ENCODE measurements at regions not wholly inside any gene's neighbourhood (a gene's known extent, or its start where the extent isn't known, plus 50 kb on each side); places are given as distances from the start of the nearest gene placed in this dataset.

DNA sequence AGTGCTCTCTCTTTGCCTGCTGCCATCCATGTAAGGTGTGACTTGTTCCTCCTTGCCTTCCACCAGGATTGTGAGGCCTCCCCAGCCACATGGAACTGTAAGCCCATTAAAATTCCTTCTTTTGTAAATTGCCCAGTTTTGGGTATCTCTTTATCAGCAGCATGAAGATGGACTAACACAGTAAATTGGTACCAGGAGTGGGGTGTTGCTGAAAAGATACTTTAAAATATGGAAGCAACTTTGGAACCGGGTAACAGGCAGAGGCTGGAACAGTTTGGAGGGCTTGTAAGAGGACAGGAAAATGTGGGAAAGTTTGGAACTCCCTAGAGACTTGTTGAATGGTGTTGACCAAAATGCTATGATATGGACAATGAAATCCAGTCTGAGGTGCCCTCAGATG lies 63.8 kb upstream of the PPP1R9A start:
- no peak for DNase-seq
- intact Hi-C loops (cut with DNase I): no loop called here
- H3K36me3 ChIP-seq: no peaks in the 10 kb centered on the region
- no peaks in the 10 kb centered on the region for H3K4me1 ChIP-seq (ENCODE audit: insufficient read depth)
- no peak overlapping the region for H3K27ac ChIP-seq
- TF ChIP-seq, protein P1, sequence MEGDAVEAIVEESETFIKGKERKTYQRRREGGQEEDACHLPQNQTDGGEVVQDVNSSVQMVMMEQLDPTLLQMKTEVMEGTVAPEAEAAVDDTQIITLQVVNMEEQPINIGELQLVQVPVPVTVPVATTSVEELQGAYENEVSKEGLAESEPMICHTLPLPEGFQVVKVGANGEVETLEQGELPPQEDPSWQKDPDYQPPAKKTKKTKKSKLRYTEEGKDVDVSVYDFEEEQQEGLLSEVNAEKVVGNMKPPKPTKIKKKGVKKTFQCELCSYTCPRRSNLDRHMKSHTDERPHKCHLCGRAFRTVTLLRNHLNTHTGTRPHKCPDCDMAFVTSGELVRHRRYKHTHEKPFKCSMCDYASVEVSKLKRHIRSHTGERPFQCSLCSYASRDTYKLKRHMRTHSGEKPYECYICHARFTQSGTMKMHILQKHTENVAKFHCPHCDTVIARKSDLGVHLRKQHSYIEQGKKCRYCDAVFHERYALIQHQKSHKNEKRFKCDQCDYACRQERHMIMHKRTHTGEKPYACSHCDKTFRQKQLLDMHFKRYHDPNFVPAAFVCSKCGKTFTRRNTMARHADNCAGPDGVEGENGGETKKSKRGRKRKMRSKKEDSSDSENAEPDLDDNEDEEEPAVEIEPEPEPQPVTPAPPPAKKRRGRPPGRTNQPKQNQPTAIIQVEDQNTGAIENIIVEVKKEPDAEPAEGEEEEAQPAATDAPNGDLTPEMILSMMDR (IDR thresholded peaks at IDR 0.05): no peak
- TF ChIP-seq EP300 (IDR thresholded peaks at IDR 0.05) (no peak), POLR2A (IDR thresholded peaks at IDR 0.05) (no peak)
- WGBS, 3 donors: 95 to 96% (median 95%) methylated on average over 1 of the region's 1 CpG
- peaks cover 0 to 7% of the 10 kb centered on the region in 2 donors for H3K9me3 ChIP-seq
- no peaks in the 10 kb centered on the region for H3K27me3 ChIP-seq
- H3K4me3 ChIP-seq: no peak overlapping the region

DNA sequence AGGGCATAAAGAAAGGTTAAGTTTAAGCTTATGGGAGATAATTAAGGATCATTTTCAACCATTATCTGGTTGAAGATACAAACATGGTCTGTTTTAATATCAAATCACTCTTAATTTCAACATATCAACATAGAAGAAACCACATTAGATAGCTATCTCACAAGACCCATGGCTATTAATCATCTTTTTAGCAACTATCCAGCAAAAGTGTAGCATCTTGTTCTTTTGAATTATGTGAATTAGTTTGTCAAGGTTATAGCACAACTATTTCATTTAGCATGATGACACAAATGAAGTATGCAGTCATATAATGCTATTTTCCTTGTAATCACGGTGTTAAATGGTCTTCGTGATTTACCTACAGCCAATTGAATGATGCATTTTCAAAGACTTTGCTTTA lies 58.9 kb upstream of the PPP1R9A start:
- Histone ChIP-seq H3K36me3 (no peaks in the 10 kb centered on the region), H3K27ac (no peak overlapping the region), H3K9me3 (peaks cover 0 to 4% of the 10 kb centered on the region in 2 donors), H3K4me3 (no peak overlapping the region), H3K4me1 (ENCODE audit: insufficient read depth) (no peaks in the 10 kb centered on the region), H3K27me3 (no peaks in the 10 kb centered on the region)
- no peak for DNase-seq
- no peak for TF ChIP-seq EP300 (IDR thresholded peaks at IDR 0.05)
- no peak for TF ChIP-seq POLR2A (IDR thresholded peaks at IDR 0.05)
- TF ChIP-seq, protein P1 (IDR thresholded peaks at IDR 0.05): no peak
- intact Hi-C loops (cut with DNase I): no loop called here
- WGBS, 3 donors: 93 to 98% (median 96%) methylated on average over 2 of the region's 2 CpGs

DNA sequence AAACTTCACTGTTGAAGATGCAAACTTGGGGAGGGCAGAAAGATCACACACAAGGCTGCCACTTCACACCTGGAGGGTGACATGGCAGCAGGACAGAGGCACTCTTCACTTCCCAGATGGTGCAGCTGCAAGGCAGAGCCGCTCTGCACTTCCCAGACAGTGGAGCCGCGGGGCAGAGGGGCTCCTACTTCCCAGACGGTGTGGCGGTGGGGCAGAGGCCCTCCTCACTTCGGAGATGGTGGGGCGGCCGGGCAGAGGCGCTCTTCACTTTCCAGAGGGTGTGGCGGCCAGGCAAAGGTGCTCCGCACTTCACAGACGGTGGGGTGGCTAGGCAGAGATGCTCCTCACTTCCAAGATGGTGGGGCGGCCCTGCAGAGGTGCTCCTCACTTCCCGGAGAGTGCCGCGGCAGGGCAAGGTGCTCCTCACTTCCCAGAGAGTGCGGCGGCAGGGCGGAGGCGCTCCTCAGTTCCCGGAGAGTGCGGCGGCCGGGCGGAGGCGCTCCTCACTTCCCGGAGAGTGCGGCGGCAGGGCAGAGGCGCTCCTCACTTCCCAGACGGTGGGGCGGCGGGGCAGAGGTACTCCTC lies 58.3 kb upstream of the PPP1R9A start:
- Histone ChIP-seq H3K9me3 (no peaks in the 10 kb centered on the region), H3K4me3 (no peak overlapping the region), H3K4me1 (ENCODE audit: insufficient read depth) (no peaks in the 10 kb centered on the region), H3K36me3 (no peaks in the 10 kb centered on the region), H3K27ac (no peak overlapping the region), H3K27me3 (no peaks in the 10 kb centered on the region)
- TF ChIP-seq POLR2A (IDR thresholded peaks at IDR 0.05): no peak
- TF ChIP-seq, protein P1 (IDR thresholded peaks at IDR 0.05): no peak
- no peak for TF ChIP-seq EP300 (IDR thresholded peaks at IDR 0.05)
- no peak for DNase-seq
- intact Hi-C loops (cut with DNase I): no loop called here
- 85 to 93% (median 87%) methylated on average over 33 of the region's 33 CpGs for WGBS, 3 donors

DNA sequence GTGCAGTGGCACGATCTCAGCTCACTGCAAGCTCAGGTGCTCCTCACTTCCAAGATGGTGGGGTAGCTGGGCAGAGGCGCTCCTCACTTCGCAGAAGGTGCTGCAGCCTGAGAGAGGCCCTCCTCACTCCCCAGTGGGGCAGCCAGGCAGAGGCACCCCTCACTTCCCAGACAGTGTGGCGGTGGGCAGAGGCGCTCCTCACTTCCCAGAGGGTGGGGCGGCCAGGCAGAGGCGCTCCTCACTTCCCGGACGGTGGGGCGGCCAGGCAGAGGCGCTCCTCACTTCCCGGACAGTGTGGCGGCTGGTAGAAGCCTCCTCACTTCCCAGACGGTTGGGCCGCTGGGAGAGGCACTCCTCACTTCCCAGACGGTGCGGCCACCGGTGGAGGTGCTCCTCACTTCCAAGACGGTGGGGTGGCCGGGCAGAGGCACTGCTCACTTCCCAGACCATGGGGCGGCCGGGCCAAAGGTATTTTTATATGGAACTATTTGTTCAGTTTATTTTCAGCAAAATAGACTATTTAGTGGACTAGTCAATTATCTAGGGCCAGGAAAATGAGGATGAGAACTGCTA lies 57.7 kb upstream of the PPP1R9A start:
- no peaks in the 10 kb centered on the region for H3K36me3 ChIP-seq
- WGBS, 3 donors: 93 to 94% (median 93%) methylated on average over 22 of the region's 22 CpGs
- H3K9me3 ChIP-seq: no peaks in the 10 kb centered on the region
- H3K27me3 ChIP-seq: no peaks in the 10 kb centered on the region
- no peak for DNase-seq
- no peak overlapping the region for H3K4me3 ChIP-seq
- no peaks in the 10 kb centered on the region for H3K4me1 ChIP-seq (ENCODE audit: insufficient read depth)
- TF ChIP-seq EP300 (IDR thresholded peaks at IDR 0.05): no peak
- TF ChIP-seq, protein P1 (IDR thresholded peaks at IDR 0.05): no peak
- TF ChIP-seq POLR2A (IDR thresholded peaks at IDR 0.05): no peak
- H3K27ac ChIP-seq: no peak overlapping the region
- intact Hi-C loops (cut with DNase I): no loop called here
